ENCODE measurements at regions not wholly inside any gene's neighbourhood (a gene's known extent, or its start where the extent isn't known, plus 50 kb on each side); places are given as distances from the start of the nearest gene placed in this dataset.
"Not testable (repeated sequence)": the region's sequence is repeated elsewhere in the genome, so short reads cannot be mapped to it uniquely, and the experiment has no call there.

GRCh38 chr20:48124960-48125359 is 339.7 kb upstream of the SULF2 start:
- no peak for DNase-seq (ENCODE audit: low spot score)

- no peak for DNase-seq (ENCODE audit: low spot score)
Observed at GRCh38 chr20:48124181-48124782, 339.0 kb upstream of the SULF2 start.

- DNase-seq (ENCODE audit: low spot score) = no peak
Observed at GRCh38 chr20:48120120-48120519, 334.8 kb upstream of the SULF2 start.

DNA sequence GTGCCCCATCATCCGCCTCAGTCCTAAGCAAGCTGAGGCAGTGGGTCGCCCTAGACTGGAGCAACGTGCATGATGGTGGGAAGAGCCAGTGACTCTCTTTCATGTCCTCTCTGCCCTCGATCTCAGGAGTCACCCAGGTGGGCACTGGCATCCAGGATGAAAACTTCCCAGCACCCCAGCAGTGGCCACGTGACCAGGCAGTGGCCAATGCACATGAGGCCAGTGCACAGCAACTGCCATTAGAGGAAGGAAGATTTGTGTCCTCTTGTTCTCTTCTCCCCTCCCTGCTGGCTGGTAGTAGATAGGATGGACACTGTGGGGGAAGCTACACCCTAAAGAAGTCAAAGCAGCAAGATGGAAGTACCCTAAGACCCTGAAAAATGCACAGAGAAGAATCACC is 334.1 kb upstream of the SULF2 start:
- not testable (repeated sequence) for DNase-seq (ENCODE audit: low spot score)

DNA sequence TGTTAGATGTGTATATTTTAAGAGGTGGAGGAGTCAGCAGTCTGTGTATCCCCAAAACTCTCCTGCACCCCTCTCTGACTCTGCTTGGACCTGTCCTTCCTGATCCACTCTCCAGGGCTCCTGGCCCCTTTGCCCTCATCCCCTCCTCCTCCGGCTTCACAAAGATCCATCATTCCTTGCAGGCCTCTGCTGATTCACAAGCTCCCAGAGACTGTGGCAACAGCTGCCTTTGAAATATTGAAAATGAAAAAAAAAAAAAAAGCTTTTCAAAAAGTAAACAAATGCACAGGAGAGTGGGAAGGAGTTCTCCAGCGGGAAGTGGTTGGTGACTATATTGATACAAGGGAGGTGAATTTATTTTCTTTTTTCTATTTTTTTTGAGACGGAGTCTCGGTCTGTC is 330.2 kb upstream of the SULF2 start:
- no peak for DNase-seq (ENCODE audit: low spot score)

DNA sequence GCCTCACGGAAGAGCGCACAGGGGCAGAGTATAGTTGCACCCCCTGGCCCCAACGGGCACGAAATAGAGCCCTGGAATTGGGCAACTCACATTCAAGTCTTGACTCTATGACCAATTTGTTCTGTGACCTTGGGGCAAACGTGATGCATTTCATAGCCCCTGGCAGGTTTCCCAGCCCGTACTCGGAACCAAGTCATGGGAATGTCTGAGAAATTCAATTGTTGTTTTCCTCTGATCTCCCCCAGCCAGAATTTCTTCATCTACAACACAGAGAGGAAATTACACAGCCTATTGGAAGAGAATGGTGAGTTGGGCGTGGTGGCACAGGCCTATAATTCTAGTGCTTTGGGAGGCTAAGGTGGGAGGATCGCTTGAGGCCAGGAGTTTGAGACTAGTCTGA is 322.3 kb upstream of the SULF2 start:
- no peak for DNase-seq (ENCODE audit: low spot score)

DNA sequence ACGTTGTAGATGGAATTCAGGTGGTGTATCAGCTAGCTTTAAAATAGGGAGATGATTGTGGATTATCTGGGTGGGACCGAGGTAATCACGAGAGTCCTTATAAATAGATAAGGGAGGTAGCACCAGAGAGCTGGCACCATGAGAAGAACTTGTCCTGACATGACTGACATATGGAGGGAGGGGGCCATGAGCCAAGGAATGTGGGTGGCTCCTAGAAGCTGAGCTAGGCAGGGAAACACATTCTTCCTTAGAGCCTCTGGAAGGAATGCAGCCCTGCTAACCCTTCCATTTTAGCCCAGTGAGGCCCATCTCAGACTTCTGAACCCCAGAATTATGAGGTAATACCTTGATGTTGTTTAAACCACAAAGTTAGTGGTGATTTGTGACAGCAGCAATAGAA is 321.1 kb upstream of the SULF2 start:
- DNase-seq (ENCODE audit: low spot score) = no peak

DNA sequence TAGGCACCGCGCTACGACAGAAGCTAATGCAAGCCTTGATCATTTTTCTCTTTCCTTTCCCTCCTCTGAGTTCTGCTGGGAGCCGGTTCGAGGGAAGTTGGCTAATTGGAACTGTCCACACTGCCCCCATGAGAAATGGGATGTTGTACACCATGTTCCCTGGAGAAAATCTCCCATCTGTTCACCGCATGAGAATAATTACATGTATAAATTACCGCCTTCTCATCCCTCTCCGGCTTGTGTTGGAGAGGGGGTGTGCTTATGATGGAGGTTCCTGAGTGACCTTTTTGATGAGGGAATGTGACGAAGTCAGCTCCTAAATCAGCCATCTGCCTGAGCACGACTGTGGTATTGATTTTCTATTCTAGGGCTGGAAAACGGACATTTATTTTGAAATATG is 320.2 kb upstream of the SULF2 start:
- no peak for DNase-seq (ENCODE audit: low spot score)

DNA sequence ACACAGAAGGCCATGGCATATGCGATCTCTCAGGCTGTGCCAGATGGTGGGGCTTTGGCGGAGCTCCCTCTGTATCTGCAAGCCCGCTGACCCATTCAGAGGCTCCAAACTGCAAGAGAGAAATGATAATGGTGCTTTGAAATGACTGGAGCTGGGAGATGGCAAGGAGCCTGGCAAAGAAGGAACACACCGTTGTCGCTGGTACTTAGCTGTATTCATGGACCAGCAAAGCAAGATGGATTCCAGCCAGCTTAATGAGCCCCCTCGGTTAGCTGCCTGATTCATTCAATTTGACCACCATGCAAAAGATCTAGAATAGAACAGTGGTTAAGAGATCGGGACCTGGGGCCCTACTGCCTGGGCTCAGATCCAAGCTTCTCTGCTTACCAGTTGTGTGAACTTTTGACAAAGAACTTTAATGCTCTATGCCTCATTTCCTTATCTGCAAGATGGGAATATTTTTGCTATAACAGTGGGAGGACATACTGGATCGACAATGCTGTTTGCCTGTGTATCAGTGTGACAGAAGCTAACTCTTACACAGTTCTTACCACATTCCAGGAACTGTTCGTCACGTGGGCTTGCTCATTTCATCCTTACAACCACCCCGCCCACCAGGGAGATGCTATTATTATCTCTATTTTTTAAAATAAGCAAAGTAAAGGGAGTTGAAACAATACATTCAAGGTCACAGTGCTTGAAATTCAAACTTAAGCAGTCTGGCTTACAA is 317.8 kb upstream of the SULF2 start:
- DNase-seq (ENCODE audit: low spot score) = no peak

DNA sequence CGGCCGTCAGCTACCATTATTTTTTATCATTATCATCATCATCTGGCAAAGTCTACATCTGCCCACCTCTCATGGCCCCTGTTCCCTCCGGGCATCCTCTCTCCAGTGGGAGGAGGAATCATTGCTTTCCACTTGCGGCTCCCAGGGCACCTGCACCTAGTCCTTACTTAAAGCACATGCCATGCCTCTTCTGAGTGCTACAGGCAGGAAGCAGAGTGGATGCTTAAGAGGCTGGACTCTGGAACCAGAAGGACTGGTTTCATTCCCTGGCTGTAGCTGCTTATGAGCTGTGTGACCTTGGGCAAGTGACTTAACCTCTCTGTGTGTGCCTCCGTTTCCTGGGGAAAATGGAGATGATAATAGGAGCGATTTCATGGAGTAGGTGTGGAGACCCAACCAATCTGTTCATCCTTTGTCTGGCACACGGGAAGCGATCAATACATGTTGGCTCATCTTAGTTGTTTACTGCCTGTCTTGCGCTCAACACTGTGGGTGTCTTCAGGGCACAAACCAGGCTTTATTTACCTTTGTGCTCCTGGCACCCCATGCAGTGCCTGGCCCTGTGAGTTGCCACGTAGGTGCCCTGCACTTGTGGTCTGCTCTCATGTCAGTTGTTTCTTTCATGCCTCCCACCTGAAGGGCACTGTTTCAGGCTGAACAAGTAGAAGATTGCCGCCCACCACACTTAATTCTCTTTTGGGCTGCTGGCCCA is 317.0 kb upstream of the SULF2 start:
- no peak for DNase-seq (ENCODE audit: low spot score)

GRCh38 chr20:48100483-48100882 is 315.2 kb upstream of the SULF2 start:
- no peak for DNase-seq (ENCODE audit: low spot score)

DNA sequence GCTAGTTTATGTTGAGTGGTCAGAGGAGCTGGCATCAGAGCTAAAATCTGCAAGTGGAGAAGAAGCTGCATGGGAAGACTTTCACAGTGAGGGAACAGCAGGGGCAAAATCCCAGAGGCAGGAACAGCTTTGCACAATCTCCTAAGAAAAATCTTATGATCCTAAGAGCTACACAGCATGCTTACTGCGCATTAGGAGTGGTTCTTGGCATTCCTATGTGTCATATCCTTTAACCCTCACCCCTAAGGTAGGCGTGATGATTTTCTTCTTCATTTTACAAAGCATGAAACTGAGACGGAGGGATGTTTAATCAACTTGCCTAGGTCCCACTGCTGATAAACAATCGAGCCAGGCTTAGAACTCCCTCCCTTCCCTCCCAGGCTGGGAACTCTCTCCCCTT is 313.6 kb upstream of the SULF2 start:
- DNase-seq (ENCODE audit: low spot score) = no peak

DNA sequence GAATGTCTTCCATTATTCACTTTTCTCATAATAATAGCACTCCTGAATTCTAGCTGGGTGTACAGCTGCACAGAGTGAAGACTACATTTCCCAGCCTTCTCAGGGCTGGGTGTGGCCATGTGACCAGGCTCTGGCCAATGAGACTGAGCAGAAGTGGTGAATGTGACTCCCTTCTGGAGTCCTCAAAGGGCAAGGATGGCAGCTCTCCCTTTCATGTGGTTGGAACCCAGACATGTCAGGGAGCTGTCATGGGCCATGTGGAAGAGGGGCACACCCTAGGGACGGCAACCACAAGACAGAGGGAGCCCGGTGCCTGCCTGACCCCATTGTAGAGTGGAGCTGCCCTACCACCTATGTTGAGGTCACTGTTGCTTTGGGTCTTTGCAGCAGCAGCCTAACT is 312.8 kb upstream of the SULF2 start:
- no peak for DNase-seq (ENCODE audit: low spot score)

DNA sequence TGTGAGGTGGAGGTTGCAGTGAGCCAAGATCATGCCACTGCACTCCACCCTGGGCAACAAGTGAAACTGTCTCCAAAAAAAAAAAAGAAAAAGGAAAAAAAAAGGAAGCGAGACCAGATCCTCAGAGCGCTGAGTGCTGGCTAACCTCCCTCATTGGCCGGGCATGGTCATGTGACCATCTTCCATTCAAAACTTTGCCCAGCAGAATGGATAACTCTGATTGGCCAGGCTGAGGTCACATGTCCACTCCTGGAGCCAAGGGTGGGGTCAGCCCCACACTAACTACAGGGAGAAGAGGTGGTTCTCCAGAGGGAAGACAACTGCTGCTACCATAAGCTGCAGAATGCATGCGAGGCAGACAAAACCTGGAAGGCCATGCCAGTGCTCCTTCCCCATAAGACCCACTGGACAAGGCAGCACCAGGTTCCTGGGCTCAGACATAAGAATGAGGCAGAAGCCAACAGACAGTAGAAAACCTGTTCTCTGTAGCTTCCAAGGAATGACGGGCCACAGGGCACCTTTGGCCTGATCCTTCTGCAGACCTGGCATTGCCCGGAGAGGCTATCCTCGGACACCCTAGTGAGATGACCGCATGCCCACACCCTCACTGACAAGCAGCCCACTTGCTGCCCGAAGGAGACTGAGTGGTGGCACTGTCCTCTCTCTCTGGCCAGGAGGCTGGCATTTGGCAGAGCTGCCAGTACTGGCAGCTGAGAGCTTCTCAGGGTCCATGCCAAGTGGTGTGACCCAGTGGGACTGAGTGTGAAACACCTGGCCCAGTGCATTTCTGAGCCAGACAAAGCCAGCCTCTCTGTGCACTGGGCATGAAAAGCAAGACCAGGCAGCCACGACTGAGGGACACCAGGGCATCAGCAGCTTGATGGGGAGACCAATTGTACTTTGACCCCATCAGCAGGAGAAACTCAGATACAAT is 311.9 kb upstream of the SULF2 start:
- no peak for DNase-seq (ENCODE audit: low spot score)

- no peak for DNase-seq (ENCODE audit: low spot score)
Observed at GRCh38 chr20:48096212-48096875, 311.1 kb upstream of the SULF2 start.

GRCh38 chr20:48094944-48095343 is 309.7 kb upstream of the SULF2 start:
- no peak for DNase-seq (ENCODE audit: low spot score)

DNA sequence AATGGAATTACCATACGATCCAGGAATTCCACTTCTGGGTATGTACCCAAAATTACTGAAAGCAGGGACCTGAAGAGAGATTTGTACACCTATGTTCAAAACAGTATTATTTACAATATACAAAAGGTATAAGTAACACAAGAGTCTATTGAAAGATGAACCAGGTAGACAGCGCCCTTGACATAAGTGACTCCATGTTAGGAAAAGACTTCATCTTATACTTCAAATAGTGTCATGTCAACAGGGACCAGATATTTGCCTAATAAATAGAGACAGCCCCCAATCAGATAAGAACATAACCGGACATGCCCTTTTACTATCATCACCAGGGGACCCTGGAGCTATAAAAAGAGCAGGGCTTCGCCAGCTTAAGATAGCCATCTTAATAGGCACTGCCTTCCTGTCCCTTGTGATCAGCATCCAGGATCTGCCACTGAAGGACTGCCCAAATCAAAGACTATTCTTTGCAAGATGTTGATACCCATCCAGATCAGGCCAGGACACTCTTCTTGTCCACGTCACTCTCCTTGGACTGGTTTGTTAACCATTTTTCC is 309.0 kb upstream of the SULF2 start:
- DNase-seq (ENCODE audit: low spot score) = no peak

DNA sequence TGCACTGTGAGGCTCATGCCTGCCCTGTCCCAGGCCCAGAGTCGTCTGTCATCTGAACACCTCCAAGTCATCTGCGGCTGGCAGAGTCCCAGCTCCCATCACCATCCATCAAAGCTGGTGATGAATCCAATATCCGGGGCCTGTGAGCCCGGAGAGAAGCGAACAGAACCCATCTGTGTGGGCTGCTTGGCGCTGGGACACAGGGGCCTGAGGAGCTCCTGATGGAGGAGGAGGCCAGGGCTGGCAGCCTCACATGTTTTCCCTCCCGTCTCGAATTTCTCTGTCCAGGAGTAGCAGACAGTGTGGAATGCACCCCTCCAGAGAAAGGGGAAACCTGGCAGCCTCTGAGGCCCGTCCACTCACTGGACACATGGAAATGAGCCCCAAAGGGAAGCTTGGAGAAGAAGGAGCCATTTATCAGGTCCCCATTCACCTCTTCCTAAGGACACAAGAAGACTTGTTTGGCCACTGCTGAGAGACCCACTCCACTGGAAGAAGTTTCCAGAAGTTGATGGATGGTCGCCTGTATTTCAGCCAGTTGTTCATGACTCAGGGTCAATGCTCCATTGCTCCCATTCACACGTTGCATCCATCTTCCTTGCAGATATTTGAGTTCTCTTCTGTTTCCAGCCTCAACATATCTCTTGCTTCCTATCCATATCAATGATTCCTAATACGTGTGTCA is 307.5 kb upstream of the SULF2 start:
- DNase-seq (ENCODE audit: low spot score) = no peak

DNA sequence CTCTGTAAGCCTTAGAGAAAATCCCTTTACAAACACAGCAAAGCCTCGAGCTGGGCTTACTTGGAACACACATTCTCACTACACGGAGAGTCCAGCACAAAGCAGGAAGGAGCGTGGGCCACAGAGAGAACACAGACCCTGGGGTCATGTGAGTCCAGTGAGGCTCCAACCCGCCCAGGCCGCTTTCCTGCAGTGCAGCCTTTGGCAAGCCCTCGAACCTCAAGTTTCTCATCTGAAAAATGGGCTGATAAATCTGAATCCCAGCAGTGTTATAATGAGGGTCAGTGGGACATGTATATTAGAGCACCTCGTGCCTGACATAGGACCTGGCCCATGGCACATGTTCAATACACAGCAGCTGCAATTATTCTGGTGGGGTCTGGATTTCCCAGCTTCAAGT is 305.5 kb upstream of the SULF2 start:
- no peak for DNase-seq (ENCODE audit: low spot score)

DNA sequence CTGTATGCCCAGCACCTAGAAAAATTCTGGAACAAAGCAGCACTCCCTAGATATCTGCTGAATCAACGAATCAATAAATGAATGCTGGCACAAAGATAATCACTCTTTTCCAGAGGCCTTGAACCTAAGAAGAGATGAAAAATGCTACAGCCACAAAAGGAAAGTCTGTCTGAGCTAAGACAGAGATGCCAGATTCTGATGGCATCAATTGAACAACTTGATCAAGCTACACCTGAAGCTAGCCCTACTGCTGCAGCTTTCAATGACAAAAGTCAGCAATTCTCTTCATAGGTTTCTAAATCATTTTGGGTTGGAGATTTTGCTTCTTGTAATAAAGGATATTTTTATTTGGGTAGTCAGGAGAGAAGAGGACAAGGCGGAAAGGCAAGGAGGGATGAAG is 305.0 kb upstream of the SULF2 start:
- DNase-seq (ENCODE audit: low spot score) = no peak

- DNase-seq (ENCODE audit: low spot score) = no peak
Observed at GRCh38 chr20:48080583-48080982, 295.3 kb upstream of the SULF2 start.

Data from COLO829 (cell line).